Endothelial cell of hepatic sinusoid (primary cell): ENCODE measurements at regions not wholly inside any gene's neighbourhood (a gene's known extent, or its start where the extent isn't known, plus 50 kb on each side); places are given as distances from the start of the nearest gene placed in this dataset.

Experiments
- in situ Hi-C: cut with HindIII; loops from 2 replicates; pipeline ENCODE4 v1.10.0; 2017; ENCODE audit warnings: low sequenced_read_pairs

DNA sequence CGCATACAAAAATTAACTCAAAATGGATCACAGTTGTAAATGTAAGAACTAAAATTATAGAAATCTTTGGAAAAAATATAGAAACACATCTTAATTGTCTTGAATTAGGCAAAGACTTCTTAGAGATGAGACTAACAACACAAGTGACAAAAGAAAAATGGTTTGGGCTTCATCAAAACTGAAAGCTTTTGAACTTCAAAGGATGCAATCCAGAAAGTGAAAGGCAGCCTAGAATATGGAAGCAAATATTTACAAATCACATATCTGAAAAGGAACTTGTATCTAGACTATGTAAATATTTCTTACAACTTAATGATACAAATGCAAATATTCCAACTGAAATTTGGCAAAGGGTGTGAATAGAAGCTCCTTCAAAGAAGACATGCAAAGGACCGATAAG, 582.8 kb upstream of the ZEB2 start:
- in situ Hi-C loops = no loop called here

DNA sequence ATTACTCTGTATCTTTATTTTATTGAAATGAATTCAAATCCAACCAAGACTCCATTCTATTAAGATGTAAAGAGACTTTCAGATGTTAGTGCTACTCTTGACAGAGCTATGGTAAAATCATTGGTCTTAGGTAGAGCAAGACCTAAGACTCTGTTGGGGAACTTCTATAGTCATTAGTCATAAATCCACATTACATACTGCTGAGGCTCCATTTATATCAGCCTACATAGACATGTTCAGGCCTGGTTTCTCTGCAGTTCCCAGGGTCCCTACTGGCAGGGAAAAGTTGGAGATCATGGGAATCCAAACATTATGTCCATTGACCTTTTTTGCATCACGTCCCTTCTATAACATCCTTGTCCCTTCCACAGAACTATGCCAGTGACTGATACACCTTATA, 580.4 kb upstream of the ZEB2 start:
- in situ Hi-C loops = no loop called here

DNA sequence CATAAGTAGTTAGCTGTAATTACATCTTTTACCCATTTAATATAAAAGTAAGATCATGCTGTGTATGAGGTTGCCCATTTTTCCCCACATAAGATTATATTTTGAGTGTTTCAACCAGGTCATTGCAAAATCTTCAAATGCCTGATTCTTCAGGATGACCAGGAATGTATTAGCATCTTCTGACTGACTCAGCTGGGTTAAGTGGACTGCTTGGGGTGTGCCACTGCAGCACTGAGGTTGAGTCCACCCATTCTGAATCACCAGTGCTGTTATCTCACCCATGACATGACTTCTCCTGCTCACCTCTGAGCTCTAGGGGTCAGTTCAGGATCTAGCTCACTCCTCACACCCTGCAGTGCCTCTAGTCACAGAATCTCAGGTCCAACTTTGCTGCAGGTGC, 576.7 kb upstream of the ZEB2 start:
- in situ Hi-C loops = no loop called here

DNA sequence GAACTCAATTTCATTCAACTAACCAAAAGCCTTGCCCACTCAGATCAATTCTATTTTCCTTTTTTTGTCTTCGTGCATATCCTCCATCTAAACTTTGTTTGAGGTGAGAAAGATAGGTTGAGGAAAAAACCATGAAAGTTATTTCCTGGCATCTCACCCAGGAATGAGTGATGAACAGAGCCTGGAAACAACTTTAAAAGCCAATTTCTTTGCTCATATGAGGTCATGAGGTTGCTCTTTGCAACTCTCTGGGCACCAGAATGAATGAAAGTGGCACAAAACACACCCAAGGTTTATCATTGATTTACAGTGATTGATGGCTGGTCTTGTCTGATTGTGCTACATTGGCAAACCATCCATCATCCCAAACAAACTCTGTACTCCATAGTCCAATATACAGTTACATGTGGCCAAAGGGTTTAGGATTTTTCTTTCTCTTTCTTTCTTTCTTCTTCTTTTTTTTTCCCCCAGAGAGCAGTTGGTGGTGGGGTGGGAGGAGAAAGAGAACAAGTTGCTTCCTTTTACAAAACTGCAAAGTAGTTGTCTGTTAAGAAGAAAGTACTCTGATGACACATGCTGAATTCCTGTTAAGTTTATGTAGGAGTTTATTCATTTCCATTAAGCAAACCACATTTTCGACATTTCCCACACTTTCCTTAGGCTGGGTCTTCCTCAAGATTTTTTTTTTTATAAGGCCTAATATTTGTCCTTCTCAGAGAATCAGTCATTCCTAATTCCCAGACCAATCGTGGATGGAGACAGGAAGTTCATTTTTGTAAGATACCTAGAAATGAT, 575.9 kb upstream of the ZEB2 start:
- in situ Hi-C loops = no loop called here

DNA sequence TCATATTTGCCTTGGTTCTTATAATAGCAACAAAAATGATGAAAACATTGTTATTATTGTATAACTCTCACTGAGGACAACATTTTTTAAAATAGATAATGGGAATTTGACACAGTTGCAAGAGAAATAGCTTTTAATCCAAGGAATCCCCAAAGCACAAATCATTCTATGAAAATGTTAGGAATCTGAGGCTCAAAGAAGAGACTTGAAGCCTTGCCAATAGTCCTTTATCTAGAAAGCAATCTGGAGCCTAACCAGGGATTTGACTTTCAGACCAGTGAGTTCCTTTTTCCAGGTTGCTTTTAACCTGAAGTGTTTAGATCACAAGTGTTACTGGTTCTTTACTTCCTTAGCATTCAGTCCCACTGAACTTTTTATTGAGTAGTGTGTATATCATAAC, 574.5 kb upstream of the ZEB2 start:
- in situ Hi-C loops = no loop called here

DNA sequence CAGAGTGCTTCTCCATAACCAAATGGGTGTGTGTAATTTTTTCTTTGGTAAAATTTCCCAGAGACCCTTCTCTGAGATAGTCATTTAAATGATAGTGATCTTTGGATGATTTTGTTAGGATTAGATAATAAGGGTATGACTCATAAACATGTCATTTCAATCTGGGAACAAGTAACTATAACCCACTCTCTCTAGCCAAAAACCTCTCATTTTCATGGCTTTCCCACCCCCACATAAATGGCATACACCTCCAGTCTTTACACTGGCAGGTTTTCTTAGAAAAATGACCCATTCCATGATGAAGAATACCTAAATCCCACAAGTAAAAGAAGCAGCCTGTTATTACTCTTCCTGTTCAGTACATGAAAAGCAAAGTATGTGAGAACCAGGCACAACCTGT, 572.0 kb upstream of the ZEB2 start:
- in situ Hi-C loops = no loop called here

DNA sequence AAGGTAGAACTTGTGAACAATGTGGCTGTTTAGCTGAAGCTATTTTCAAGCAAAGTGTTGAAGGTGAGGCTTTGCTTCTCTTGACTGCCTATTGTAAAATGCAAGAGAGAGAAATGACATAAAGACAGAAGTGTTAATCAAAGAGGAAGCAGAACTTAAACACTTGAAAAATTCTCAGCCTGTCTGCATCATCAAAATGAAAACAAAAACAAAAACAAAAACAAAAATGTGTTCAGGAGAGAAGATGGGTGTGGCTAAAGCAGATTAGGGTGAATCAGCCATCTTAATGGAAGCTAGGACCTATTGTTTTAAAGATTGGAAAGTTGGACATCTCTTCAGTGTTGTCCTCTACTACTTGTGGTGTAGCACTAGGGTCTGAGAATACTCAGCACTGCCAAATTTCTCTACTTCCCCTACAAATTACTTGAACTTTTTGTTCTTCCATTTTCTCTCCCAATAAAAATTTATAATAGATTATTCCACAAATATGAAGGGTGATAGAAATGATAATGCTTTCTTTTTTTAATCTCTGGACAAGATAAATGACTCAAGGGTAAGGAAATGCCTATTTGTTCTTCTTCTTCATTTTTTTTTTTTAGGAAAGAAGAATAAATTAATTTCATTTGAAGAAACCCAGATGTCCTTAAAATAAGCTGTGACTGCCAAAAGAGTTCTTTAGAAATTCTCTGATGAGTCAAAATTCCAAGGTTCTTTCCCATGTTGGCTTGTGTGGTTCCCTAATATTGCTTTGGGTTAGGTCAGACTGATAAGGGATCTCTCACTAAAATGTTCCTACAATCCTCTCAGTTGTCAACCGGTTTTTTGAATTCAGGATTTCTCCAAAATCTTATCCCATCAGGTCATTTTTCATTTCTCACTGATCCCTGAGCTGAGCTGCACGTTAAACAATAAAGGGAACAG, 571.2 kb upstream of the ZEB2 start:
- in situ Hi-C loops = no loop called here

DNA sequence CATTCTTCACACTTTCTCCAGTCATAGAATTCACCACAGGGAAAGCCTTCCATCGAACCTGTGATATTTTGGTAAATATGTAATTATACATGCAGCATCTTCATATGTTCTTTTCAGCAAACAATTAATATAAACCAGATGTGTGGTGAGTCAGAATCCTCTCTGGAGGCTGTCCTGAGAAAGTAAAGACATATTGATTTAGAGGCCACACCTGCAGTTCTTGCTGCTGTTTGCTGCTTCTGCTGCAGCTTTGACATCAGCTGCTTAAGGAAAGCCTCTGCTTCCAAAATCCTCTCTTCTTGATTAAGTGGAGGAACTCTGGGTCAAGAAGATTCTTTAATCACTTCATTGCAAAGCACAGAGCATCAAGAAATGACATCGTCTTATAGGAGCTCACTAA, 568.8 kb upstream of the ZEB2 start:
- in situ Hi-C loops = no loop called here

DNA sequence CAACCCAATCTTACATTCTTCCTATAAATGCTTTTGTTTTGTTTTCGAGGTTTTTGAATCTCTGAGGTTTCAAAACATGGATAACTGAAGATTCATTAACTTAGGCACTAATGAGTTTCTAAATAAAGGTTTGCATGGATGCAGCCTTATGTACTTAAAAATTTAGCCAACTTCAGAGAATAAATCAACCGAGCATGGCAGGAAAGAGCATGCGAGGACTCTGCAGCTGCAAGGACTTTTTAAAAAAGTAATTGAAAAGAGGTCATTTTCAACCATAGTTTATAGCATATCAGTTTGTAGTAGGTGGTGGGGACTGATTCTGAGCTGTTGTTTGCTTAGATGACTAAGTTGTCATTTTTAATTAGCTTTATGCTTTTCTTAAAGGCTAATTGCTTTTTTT, 567.0 kb upstream of the ZEB2 start:
- in situ Hi-C loops = no loop called here

DNA sequence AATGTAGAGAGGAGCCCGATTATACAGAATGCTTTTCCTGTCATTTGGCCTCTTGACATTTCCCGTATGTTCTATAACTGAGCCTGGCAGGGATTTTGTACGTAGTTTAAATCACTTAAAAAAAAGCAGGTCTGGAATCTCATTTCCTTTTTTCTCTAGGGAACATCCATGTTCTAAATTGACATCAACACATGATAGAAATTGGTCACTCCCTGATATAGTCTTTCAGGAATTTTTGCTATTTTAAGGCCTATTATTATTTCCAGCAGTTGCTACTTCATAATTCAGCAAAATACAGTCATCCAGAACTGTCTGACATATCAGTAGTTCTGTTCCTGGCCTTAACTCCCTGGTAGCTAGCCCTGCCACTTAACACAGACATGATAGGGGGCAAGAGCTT, 565.7 kb upstream of the ZEB2 start:
- in situ Hi-C loops = no loop called here

DNA sequence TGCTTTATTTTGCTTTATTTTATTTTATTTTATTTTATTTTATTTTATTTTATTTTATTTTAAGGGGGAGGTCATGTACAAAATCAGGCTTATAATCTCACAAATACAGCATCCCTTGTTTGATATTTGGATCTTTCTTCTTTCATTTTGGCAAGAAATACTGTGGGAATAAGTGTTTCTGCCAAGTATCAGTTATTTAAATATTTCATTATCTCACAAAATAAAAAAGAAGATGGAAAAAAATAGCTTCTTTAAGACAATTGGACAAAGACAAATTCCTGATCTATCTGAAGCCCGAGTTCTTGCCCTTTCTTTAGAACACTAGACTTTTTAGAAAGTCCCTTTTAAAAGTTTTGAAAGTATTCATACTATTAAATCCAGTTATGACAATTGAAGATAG, 560.5 kb upstream of the ZEB2 start:
- in situ Hi-C loops = no loop called here

DNA sequence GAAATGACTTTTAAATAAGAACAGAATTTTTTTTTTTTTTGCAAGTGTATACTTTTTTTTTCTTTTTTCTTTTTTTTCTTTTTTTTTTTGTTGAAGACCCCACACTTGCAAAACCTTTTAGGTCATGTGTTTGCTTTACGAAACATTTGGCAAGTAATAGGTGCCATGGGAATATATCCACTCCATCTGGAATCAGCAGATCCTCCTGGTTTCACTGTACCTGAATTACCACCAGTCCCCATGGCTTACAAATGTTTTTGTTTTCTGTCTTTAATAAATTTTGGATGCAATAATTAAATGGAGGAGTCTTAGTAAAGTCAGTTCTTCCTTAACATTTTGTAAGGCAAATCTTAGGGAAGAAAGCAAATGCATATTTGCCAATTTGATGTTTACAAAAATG, 559.7 kb upstream of the ZEB2 start:
- in situ Hi-C loops = no loop called here

DNA sequence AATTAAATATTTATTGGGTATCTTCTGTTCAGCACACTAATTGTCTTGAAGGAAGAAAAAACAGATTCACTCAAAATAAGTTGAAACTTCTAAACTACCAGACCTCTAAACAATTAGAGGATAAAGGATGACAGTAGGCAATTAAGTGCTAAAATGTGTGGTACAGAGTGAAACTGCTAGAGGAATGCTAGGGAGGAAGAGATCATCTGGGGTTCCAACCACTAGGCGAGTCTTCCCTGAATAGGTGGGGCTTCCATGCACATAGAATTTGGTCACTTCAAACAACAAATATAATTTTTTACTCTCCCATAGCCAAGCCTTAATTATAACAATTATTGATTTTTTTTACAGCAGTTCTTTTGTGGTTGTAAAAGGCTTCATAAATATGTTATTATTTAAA, 559.0 kb upstream of the ZEB2 start:
- in situ Hi-C loops = no loop called here

DNA sequence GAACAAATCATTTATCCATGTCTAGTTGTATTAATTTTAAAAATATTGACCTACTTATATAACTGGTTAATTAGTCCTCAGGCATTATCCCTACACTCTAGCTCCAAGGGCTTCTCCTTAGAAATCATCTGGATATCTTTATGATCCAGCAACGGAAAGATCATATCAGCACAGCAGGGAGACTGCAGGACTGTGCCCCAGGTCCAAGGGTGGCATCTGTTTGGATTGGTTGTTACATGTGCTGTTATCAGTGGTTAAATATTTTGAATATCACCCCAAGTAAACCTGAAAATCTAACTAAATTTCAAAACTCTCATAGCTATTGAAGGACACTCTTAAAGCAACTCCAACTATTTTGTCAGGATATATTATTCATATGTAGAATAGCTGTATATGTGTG, 556.2 kb upstream of the ZEB2 start:
- in situ Hi-C loops = no loop called here

DNA sequence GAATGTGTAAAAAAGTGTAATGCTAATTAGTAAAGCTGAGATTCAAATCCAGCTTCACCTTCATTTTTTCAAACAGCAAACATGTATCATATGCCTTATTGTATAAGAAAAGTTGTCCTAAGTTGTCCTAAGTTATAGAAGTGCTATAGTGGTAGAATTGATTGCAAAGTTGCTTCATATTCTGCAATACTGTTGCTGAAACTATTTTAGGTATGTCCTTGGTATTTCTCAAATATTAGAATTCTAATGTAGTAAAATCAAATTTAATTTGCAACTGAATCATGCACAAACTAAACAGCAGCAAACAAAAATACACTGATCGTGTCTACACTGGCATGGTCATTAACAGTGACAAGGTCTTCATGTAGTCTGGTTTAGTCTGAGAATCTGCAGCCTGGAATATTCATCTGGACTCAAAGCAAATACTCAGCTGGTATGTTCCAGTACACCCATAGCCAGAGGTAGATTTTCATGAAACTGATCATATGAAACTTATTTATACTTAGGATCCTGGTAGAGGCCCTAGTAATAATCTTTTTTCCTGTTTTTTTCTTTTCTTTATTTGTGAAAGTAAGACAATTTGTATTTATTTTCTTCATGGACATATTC, 555.6 kb upstream of the ZEB2 start:
- in situ Hi-C loops = no loop called here

DNA sequence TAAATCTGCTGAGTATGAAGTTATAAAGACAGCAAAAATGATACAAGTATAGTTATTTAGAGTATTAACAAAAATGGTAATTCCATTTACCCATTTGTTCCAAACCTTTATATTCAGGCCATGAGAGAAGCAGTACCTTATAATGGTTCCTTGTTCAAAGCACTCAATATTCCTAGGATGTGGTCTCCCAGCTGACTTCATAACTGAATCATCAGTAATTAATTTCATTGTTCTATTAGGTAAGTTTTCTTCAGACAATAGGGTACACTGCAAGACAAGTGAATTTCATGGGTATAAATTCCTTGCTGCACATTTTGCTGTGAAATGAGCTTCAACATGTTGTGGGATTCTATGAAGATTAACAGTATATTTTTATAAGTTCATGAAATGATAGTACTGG, 550.8 kb upstream of the ZEB2 start:
- in situ Hi-C loops = no loop called here

DNA sequence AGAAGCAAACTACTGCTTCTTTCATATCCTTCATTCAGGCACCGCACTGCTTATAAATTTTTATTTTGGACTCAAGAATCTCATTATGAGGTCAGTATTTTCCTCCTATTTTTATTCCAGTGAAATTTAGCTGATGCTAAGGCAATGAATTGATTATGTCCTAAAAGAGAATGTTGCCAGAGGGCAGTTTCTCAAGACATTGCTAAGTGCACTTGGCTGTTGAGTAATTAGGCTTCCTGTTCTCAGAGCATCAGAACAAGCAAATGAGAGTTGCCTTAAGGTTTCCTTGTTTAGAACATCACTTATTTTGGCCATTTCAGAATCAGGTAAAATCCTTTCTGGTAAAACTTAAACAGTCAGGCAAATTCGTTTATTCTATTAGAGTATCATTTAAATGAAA, 548.6 kb upstream of the ZEB2 start:
- in situ Hi-C loops = no loop called here

DNA sequence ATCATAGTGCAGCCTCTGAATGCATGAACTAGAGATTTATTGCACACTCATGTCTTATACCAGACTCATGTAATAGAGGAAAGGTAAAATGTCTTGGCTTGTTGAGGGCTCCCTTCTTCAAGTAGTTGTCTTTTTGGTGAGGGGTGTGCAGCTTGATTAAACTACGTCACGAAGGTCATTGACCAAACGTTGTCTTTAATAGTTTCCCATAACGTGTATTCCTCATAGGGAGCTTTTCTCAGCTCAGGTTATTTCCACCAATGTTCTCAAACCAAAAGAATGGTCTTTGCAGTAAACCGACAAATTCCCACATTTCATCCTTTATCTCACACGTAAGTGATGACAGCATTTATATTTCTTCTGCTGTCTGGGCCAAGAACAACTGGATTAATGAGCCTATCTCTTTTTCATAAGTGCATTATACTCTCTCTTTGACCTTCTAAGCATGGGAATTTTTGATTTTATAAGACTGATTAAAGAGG, 547.7 kb upstream of the ZEB2 start:
- in situ Hi-C loops = no loop called here

DNA sequence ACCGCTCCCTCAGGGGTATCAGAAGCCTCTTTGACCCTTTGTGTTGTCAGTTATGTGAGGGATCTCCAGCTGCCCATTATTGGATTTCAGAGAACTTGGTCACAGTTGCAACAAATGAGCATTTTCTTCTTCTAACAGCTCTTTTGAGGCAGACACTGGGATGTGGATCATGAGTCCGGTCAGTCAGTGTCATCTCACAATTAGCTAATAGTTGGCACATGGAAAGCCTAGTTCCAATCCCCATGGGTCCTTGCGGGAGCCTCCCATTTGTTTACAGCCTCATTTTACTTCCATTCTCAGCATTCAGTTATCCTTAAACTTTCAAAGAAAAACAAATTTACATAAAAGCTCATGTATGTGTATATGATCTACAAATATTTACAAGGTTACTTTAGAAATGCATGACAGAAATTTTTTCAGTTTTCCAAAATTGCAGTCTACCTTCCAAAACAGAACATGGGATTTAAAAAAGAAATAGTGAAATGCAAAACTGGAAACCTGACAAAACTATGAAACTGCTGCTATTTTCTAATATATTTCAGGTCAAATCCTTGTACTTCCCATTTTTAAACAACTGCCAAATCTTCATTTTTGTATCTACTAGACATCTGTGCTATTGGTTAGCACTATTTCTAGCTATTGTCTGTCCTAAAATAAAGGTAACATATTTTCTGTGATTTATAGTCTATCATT, 547.1 kb upstream of the ZEB2 start:
- in situ Hi-C loops = no loop called here

DNA sequence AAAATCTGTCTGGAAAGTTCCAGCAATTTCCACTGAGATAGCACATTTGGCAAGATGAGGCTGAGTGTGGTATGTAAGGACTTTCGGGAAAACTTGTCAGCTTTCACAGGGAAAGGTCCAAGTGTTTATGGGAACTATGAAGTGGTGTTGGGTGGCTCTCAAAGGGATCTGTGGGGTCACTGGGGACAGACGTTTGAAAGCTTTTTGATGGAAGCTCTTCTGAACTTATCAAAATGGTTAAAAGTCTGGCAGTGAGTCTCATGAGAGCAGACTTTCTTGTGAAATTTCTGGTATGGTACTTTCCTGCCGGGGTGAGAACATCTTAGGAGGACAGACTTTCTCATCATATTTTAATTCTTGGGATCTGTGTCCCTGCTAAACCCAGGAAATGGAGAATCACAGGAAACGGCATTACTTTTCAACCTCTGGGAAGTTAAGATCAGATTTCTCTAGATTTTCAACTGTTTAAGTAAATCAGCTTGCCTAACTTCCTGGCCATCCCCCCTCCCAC, 546.3 kb upstream of the ZEB2 start:
- in situ Hi-C loops = no loop called here

DNA sequence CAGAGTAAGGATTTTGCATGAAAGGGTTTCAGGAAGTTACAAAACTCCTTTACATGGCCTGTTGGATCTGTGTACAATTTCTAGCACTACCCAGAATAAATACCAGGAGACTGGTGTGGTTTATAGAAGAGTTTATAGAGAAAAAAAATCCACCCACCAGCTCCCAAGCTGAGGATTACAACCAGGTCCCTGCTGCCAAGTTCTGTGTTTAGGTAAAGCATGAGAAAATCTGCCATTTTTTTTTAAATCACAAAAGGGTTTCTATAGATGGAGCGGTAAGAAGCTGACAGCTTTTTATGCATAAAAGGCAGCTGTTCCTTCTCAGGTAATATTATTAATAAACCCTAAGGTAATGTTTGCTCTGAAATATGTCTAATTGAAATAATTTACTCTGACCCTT, 545.4 kb upstream of the ZEB2 start:
- in situ Hi-C loops = no loop called here
